ENCODE measurements at regions not wholly inside any gene's neighbourhood (a gene's known extent, or its start where the extent isn't known, plus 50 kb on each side); places are given as distances from the start of the nearest gene placed in this dataset.

GRCh38 chr1:166221316-166221715 is 54.5 kb upstream of the FAM78B start:
- POLR2A ChIA-PET, result no interaction called here
- Mint-ChIP-seq H3K4me3 (no peak overlapping the region), H3K36me3 (ENCODE audit: low read depth) (no peaks in the 10 kb centered on the region), H3K27me3 (no peaks in the 10 kb centered on the region), H3K27ac (no peak overlapping the region), H3K9me3 (peaks cover 19% of the 10 kb centered on the region), H3K4me1 (no peaks in the 10 kb centered on the region)
- CTCF ChIA-PET, result no interaction called here
- no peak for DNase-seq

DNA sequence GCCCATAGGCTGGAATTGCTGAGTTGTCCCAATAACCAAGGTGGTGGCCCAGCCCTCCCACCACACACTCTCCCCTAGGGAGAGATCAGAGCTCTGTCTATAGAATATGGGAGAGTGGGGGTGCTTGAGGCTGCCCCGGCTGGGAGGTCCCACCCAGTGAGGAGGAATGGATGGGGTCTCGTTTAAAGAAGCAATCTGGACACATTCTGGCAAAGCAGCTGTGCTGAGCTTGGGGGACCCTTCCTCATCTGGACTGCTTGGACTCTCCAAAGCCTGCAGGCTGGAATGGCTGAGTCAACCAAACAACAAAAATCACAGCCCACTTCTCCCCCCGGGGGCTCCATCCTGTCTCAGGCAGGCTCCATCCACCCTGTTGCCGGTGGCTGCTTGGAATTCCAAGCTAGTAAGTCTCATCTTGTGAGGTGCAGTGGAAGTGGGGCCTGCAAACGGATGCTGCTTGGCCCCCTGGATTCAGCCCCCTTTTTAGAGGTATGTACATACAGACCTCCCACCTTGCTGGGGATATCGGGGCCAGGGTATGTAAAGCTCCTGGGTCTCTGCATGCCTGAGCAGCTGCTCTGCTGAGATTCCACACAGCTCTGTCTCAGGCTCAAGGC is 67.1 kb upstream of the FAM78B start:
- POLR2A ChIA-PET, result no interaction called here
- CTCF ChIA-PET, result no interaction called here
- peaks cover 2% of the 10 kb centered on the region for H3K9me3 Mint-ChIP-seq

GRCh38 chr1:166235728-166236127 is 68.9 kb upstream of the FAM78B start:
- no peak overlapping the region for H3K27ac Mint-ChIP-seq
- no peaks in the 10 kb centered on the region for H3K4me1 Mint-ChIP-seq
- CTCF ChIA-PET, result no interaction called here

More for the DNA sequence above, 67.1 kb upstream of the FAM78B start:
- H3K36me3 Mint-ChIP-seq (ENCODE audit: low read depth), result no peaks in the 10 kb centered on the region
- H3K4me3 Mint-ChIP-seq, result no peak overlapping the region
- DNase-seq, result no peak
- H3K27me3 Mint-ChIP-seq, result no peaks in the 10 kb centered on the region
- H3K27ac Mint-ChIP-seq, result no peak overlapping the region
- H3K4me1 Mint-ChIP-seq, result no peaks in the 10 kb centered on the region

DNA sequence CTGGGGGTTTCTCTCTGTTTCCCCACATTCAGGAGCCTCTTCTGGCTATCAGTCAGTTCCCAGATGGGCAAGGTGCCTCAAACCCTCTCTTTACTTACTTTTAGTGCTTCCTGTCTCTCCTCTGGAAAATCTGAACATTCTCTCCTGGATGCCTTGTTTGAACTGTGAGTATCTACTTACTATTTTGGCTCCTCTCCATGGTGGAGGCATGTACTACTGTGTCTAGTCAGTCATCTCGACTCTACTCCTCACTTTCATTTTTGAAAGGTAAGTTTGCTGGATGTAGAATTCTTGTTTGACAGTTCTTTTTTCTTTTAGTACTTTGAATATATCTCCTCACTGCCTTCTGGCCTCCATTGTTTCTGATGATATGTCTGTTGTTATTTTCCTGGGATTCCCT is 70.9 kb upstream of the FAM78B start:
- no peak overlapping the region for H3K27ac Mint-ChIP-seq
- no peaks in the 10 kb centered on the region for H3K9me3 Mint-ChIP-seq
- H3K4me3 Mint-ChIP-seq, result no peak overlapping the region
- no peak for DNase-seq
- H3K36me3 Mint-ChIP-seq (ENCODE audit: low read depth), result no peaks in the 10 kb centered on the region
- ChIA-PET POLR2A (no interaction called here), CTCF (no interaction called here)
- no peaks in the 10 kb centered on the region for H3K27me3 Mint-ChIP-seq
- no peaks in the 10 kb centered on the region for H3K4me1 Mint-ChIP-seq

More at GRCh38 chr1:166235728-166236127, 68.9 kb upstream of the FAM78B start:
- no peaks in the 10 kb centered on the region for H3K36me3 Mint-ChIP-seq (ENCODE audit: low read depth)
- no peak overlapping the region for H3K4me3 Mint-ChIP-seq
- no peak for DNase-seq
- peaks cover 2% of the 10 kb centered on the region for H3K9me3 Mint-ChIP-seq
- POLR2A ChIA-PET, result no interaction called here
- H3K27me3 Mint-ChIP-seq, result no peaks in the 10 kb centered on the region

GRCh38 chr1:166253076-166253779 is 86.4 kb upstream of the FAM78B start:
- no peak for DNase-seq
- H3K27ac Mint-ChIP-seq, result no peak overlapping the region
- H3K4me3 Mint-ChIP-seq, result no peak overlapping the region
- H3K36me3 Mint-ChIP-seq (ENCODE audit: low read depth), result no peaks in the 10 kb centered on the region
- CTCF ChIA-PET, result no interaction called here
- H3K9me3 Mint-ChIP-seq, result peaks cover 5% of the 10 kb centered on the region
- H3K27me3 Mint-ChIP-seq, result no peaks in the 10 kb centered on the region
- POLR2A ChIA-PET, result no interaction called here
- no peaks in the 10 kb centered on the region for H3K4me1 Mint-ChIP-seq

- Mint-ChIP-seq H3K4me3 (no peak overlapping the region), H3K9me3 (no peaks in the 10 kb centered on the region), H3K27me3 (no peaks in the 10 kb centered on the region), H3K4me1 (no peaks in the 10 kb centered on the region), H3K36me3 (ENCODE audit: low read depth) (no peaks in the 10 kb centered on the region), H3K27ac (no peak overlapping the region)
- ChIA-PET CTCF (no interaction called here), POLR2A (no interaction called here)
- DNase-seq, result no peak
Measured at GRCh38 chr1:166258017-166258416, 91.2 kb upstream of the FAM78B start.

DNA sequence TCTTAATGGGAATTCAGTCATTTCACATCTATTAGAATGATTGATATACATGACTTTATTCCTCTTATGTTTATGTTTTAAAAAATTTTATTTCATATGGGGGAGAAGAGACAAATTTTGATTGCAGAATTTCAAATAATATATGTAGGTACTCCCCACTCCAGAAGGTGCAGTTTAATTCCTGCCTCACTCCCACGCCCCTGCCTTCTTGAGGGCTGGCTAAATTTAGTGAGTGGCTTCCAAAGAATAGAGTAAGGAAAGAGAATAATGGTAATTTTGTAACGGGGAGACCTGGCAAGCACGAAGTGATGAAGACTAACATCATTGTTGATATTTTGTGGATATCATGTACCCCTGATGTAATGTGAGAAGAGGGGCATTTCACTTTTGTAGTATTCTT is 94.7 kb upstream of the FAM78B start:
- Mint-ChIP-seq H3K27ac (no peak overlapping the region), H3K4me1 (no peaks in the 10 kb centered on the region), H3K27me3 (no peaks in the 10 kb centered on the region), H3K36me3 (ENCODE audit: low read depth) (no peaks in the 10 kb centered on the region), H3K4me3 (no peak overlapping the region), H3K9me3 (no peaks in the 10 kb centered on the region)
- no peak for DNase-seq
- POLR2A ChIA-PET, result no interaction called here
- CTCF ChIA-PET, result no interaction called here

- no peak for DNase-seq
- no peaks in the 10 kb centered on the region for H3K27me3 Mint-ChIP-seq
- H3K9me3 Mint-ChIP-seq, result no peaks in the 10 kb centered on the region
- H3K4me3 Mint-ChIP-seq, result no peak overlapping the region
- no peaks in the 10 kb centered on the region for H3K36me3 Mint-ChIP-seq (ENCODE audit: low read depth)
- ChIA-PET CTCF (no interaction called here), POLR2A (no interaction called here)
- no peak overlapping the region for H3K27ac Mint-ChIP-seq
- H3K4me1 Mint-ChIP-seq, result no peaks in the 10 kb centered on the region
Measured at GRCh38 chr1:166270476-166271150, 103.8 kb upstream of the FAM78B start.

DNA sequence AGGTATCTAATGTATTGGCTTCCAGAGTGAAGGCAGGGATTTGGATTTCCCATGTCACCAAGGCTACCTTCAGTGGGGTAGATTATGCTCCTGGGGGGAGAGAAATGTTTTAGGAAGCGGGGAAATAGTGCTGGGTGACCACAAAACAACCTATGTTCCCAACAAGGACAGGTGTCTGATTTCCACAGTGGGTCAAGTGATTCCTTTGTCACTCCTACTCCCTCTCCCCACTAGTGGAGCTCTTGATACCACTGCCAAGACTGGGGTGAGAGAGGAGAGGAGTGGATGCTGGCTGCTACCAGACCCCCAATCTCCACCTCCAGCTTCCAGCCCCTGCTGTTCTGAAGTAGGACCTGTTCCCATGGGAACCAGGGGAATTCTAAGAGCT is 104.3 kb upstream of the FAM78B start:
- peaks cover under 1% of the 10 kb centered on the region for H3K9me3 Mint-ChIP-seq
- ChIA-PET CTCF (no interaction called here), POLR2A (no interaction called here)
- no peak overlapping the region for H3K4me3 Mint-ChIP-seq
- no peak overlapping the region for H3K27ac Mint-ChIP-seq
- H3K27me3 Mint-ChIP-seq, result no peaks in the 10 kb centered on the region
- H3K4me1 Mint-ChIP-seq, result no peaks in the 10 kb centered on the region
- H3K36me3 Mint-ChIP-seq (ENCODE audit: low read depth), result no peaks in the 10 kb centered on the region
- no peak for DNase-seq

- no peaks in the 10 kb centered on the region for H3K36me3 Mint-ChIP-seq (ENCODE audit: low read depth)
- no peak overlapping the region for H3K27ac Mint-ChIP-seq
- H3K4me3 Mint-ChIP-seq, result no peak overlapping the region
- H3K27me3 Mint-ChIP-seq, result no peaks in the 10 kb centered on the region
- no peak for DNase-seq
- POLR2A ChIA-PET, result no interaction called here
- peaks cover 6% of the 10 kb centered on the region for H3K9me3 Mint-ChIP-seq
- H3K4me1 Mint-ChIP-seq, result no peaks in the 10 kb centered on the region
- CTCF ChIA-PET, result no interaction called here
Measured at GRCh38 chr1:166272155-166272554, 105.4 kb upstream of the FAM78B start.

DNA sequence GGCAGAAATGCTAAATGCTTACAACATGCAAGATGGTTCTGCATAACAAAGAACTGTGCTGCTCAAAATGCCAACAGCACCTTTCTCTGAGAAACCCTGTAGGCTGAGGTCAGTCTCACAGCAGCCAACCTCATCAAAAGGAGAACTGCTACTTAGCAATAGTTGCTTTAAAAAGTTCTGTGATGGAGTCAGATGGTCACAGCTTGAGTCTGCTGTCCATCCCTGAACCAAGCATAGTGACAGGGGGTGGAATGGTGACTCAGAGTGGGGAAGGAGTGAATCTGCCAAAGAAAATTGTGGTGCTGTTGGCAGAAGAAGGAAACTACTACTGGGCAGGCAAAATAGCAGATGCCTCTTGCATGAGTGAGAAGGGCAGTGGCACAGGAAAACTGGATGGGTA is 106.0 kb upstream of the FAM78B start:
- Mint-ChIP-seq H3K4me1 (no peaks in the 10 kb centered on the region), H3K27ac (no peak overlapping the region), H3K27me3 (no peaks in the 10 kb centered on the region), H3K9me3 (peaks cover 6% of the 10 kb centered on the region), H3K4me3 (no peak overlapping the region), H3K36me3 (ENCODE audit: low read depth) (no peaks in the 10 kb centered on the region)
- DNase-seq, result no peak
- CTCF ChIA-PET, result no interaction called here
- POLR2A ChIA-PET, result no interaction called here

DNA sequence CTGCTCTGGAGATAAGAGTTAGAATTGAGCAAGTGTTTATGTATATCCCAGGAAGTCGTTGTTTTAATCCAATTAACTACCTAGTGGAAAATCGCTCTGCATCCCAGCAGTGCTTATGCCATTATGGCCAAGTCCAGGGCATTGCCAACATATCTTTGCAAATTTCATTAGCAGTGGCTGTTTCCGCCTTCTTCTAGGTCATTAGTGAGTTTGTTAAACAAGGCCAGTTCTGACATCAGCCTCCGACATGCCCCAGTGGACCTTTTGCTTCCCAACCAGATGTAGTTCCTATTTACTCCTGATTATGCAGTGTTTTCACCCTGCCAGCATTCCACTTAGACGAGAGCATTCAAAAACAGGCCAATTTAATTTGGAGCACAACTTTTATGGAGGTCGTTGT is 106.8 kb upstream of the FAM78B start:
- Mint-ChIP-seq H3K36me3 (ENCODE audit: low read depth) (no peaks in the 10 kb centered on the region), H3K4me1 (no peaks in the 10 kb centered on the region), H3K4me3 (no peak overlapping the region), H3K27ac (no peak overlapping the region), H3K9me3 (peaks cover 6% of the 10 kb centered on the region), H3K27me3 (no peaks in the 10 kb centered on the region)
- no peak for DNase-seq
- CTCF ChIA-PET, result no interaction called here
- POLR2A ChIA-PET, result no interaction called here

DNA sequence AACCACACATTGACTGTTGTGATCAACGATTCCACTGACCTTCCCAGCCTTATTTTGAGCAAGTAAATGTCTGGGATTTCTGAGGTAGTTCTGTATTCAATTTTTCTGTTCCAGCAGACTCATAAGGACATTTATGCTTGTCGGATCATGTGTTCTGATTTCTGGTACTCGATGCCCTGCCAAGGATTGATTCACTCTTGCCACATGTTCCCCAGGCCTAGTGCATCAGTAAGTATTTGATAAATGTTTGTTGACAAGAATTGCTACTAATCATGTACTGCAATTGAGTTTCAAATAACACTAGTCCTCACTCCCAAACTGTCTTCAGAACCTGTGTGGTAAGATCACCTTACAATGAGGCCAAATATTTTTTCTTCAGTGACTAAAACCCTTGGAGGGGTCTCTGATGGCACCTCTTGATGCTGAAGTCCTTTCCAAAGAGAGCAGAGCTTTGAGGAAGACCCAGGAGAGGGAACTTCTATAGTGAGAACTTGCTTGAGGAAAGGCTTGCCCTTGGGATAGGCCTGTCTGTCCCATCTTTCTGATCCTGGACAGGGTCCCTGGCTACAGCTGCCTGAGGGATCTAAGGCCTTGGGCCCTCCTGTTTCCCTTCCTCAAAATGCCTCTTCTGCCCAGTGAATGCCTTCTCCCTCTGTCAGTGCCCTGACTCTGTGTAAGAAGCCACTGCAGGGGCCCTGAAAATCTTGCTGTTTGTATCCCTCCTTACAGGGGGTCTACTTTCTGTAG is 115.8 kb upstream of the FAM78B start:
- DNase-seq, result no peak
- ChIA-PET POLR2A (no interaction called here), CTCF (no interaction called here)
- H3K27ac Mint-ChIP-seq, result no peak overlapping the region
- no peak overlapping the region for H3K4me3 Mint-ChIP-seq
- no peaks in the 10 kb centered on the region for H3K9me3 Mint-ChIP-seq
- H3K36me3 Mint-ChIP-seq (ENCODE audit: low read depth), result no peaks in the 10 kb centered on the region
- peaks cover 4% of the 10 kb centered on the region for H3K27me3 Mint-ChIP-seq
- H3K4me1 Mint-ChIP-seq, result no peaks in the 10 kb centered on the region
